HG03060 (cell line): ENCODE measurements at regions not wholly inside any gene's neighbourhood (a gene's known extent, or its start where the extent isn't known, plus 50 kb on each side); places are given as distances from the start of the nearest gene placed in this dataset.
"Not testable (repeated sequence)": the region's sequence is repeated elsewhere in the genome, so short reads cannot be mapped to it uniquely, and the experiment has no call there.

Experiments
- ATAC-seq: cut with Tn5 transposase; IDR thresholded peaks from one replicate; pipeline ENCODE4 v1.9.1; 2021; ENCODE audit warnings: low read depth, moderate number of reproducible peaks; ENCODE audit not compliant: unreplicated experiment

DNA sequence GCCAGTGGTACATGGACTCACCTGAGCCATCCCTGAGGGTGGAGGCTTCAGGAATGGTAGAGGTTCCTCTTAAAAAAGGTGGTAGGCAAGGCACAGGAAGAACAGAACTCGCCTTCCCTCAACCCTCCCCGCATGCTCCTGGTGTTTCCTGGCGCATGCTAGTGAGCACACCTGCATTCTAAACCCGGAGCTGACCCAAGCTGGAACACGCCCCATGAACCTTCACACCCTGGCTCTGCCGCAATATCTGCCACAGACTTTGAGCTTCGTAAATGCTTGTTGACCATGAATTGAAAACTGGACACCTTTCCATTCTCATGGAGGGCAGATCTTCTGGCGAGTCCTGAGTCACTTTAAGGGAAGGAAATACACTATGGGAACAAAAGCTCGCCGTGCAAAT is 601.3 kb upstream of the RAB6C start:
- no peak for ATAC-seq

DNA sequence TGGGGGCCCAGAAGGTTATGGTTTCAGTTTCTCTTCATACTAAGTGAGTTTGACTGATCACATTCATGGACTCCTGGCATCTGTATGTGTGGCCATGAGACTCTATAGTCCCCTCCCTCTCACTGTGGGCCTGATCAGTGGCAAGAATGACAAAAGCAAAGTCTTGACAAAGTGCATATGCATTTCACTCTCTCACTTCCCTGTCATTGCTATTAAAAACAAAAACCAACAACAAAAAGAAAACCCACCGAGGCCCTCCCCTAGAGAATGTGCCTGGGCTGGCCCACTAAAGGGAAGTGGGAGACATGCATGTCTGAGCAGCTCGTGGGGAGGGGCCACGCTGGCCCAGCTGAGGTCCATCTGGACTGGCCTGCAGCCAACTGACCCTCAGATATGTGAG is 600.1 kb upstream of the RAB6C start:
- no peak for ATAC-seq

DNA sequence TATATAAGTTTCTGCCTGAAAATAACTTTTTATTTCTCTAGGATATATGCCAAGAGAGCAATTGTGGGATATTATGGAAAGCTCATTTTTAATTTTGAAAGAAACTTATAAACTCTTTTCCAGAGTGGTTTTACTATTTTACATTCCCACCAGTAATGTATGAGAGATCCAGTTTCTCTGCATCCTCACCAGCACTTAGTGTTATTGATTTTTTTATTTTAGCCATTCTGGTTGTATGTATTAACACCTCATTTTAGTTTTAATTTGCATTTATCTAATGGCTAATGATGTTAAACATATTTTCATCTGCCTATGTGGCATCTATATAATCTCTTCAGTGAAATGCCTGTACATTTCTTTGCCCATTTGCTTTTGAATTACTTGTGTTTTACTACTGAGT is 597.7 kb upstream of the RAB6C start:
- no peak for ATAC-seq

GRCh38 chr2:129388870-129389269 is 590.6 kb upstream of the RAB6C start:
- no peak for ATAC-seq

GRCh38 chr2:129393816-129394215 is 585.6 kb upstream of the RAB6C start:
- no peak for ATAC-seq

- no peak for ATAC-seq
Measured at GRCh38 chr2:129396980-129397599, 582.4 kb upstream of the RAB6C start.

- ATAC-seq, result no peak
Measured at GRCh38 chr2:129400826-129401225, 578.6 kb upstream of the RAB6C start.

DNA sequence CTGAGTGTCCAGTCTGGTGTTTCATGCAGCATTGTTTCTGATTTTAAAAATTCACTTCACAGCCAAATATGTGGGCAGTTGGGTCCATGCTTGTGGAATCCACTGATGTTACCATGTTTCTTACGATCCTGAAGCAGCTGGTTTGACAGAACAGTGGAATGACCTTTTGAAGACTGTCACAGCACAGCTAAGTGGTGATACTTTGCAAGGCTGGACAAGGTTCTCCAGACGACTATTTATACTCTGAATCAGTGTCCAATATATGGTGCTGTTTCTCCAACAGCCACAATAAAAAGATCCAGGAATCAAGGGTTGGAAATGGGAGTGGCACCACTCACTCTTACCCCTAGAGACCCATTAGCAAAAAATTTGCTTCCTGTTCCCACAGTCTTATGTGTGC is 577.4 kb upstream of the RAB6C start:
- ATAC-seq, result no peak

- no peak for ATAC-seq
Measured at GRCh38 chr2:129404000-129404685, 575.3 kb upstream of the RAB6C start.

DNA sequence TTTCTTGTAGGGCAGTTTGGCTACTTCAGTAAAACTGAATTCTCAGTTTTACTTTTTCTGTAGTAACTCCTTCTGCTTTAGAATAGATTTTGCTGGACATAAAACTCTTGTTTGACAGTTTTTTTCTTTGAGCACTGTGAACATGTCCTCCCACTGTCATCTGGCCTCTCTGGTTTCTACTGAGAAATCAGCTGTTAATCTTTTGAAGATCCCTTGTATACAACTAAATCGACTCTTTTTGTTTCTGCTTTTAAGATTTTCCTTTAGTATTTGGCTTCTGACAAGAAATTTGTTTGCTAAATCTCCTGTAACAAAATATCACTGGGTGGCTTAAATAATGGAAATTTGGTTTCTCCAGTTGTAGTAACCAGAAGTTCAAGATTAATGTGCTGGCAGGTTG is 570.9 kb upstream of the RAB6C start:
- ATAC-seq, result no peak

DNA sequence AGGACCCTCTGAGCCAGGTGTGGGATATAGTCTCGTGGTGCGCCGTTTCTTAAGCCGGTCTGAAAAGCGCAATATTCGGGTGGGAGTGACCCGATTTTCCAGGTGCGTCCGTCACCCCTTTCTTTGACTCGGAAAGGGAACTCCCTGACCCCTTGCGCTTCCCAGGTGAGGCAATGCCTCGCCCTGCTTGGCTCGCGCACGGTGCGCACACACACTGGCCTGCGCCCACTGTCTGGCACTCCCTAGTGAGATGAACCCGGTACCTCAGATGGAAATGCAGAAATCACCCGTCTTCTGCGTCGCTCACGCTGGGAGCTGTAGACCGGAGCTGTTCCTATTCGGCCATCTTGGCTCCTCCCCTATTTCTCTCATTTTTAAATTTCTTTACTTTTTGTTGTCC is 562.4 kb upstream of the RAB6C start:
- not testable (repeated sequence) for ATAC-seq

DNA sequence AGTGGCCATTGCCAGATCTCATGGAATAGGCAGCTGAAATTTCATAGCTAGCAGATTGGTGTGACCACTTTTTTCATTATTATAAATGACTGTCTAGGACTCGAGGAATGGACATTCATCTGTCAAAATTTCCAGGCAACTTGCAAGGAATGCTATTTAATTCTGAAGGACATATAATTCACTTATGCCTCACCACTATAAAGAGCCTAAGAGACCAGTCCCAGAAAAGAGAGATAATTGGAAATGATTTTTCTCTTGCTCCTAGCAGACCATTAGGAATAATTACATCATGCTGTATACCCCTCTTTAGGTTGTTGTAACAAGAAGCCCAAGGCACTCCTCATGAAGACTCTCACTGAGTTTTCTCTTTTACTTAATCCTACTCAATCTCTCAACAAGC is 557.4 kb upstream of the RAB6C start:
- ATAC-seq, result no peak

DNA sequence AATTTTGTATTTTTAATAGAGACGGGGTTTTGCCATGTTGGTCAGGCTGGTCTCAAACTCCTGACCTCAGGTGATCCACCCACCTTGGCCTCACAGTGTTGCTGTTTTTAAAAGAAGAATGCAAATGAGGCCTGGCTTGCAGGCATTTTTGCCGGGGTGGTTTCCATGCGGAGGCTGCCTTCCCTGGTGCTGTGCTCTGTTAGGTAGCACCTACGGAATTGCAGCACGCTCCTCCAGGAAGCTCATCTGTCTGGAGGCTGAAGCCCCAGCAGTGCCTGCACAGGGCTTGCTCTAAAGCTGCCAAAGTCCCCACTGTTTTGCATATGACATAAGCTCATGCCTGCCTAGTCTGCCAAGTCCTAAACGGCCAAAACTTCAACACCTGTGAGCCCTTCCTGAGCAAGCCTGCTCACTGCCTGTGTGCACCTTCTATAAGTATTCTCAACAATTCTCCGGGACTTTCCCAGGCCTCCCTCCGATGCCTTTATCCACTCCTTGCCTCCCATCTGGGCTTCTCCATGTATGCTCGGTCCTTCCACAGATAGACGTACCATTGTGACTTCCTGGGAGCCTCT is 551.3 kb upstream of the RAB6C start:
- no peak for ATAC-seq

GRCh38 chr2:129430911-129431310 is 548.6 kb upstream of the RAB6C start:
- ATAC-seq, result no peak

DNA sequence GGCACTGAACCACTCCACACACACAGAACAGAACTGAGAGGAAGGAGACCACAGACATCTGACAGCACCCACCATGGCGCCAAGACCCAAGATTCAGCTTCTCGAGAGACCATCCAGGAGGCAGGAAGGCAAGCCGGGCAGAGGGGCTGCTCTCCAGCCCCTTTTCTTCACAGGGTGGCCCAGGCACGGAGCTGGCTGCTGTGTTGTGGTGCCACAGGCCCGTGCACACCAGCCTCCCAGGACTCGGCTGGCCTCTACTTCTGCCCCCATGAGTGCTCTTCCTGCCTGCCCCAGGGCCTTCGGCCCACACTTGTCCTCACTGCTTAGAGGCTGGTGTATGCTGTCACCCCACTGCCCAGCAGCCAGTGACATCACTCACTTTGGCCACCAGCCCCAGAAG is 547.6 kb upstream of the RAB6C start:
- no peak for ATAC-seq

GRCh38 chr2:129436809-129437208 is 542.7 kb upstream of the RAB6C start:
- ATAC-seq, result no peak

DNA sequence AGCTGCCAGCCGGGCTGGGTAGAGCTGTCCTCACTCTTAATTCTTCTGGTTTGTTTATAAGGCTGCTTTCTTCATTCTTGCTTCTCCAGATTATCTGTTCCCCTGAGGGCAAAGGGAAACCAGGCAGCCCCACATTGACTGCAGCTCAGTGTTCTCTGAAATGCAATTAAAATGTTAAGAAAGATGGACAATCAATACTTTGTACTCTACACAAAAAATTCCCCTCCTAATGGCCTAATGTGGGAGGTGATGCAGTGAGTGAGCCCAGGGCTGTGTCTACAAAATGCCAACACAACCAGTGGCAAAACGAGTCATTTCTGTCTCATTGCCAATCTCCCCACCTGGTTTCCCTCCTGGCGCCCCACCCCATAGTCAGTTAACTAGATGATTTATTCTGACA is 541.7 kb upstream of the RAB6C start:
- no peak for ATAC-seq

DNA sequence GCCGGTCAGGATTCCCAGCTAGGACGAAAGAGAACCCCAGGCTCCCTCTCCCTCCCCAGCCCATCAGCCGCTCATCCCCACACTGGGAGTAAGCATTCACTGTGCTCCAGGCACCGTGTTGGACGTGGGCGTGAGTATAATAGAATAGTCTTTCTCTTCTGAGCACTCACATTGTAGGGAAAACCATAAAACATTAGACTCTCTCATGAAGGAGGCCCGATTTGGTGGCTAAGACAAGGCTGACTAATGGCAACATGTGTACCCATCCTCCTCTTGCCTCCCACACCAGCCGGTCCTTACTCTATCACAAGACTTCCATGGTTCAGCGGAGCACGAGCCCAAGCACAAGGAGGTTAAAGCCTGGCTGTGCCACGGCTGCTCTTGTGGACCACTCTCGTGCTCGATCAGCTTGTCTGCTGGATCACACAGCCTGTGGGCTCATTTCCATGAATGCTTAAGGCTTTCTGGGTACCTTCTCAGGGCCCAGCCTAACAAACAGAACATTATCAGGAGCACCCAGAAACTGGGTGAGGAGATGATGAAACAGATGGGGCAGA is 540.9 kb upstream of the RAB6C start:
- no peak for ATAC-seq

GRCh38 chr2:129439406-129440302 is 539.8 kb upstream of the RAB6C start:
- ATAC-seq, result no peak

GRCh38 chr2:129441610-129442009 is 537.9 kb upstream of the RAB6C start:
- no peak for ATAC-seq
